OCI-LY1 (cell line): ENCODE measurements at regions not wholly inside any gene's neighbourhood (a gene's known extent, or its start where the extent isn't known, plus 50 kb on each side); places are given as distances from the start of the nearest gene placed in this dataset.

Experiments
- CTCF ChIP-seq: fragments of 200-600 bp; sonication (generic), shearing (Covaris generic); IDR thresholded peaks from 2 replicates; pipeline ENCODE4 v1.5.1; 2017; ENCODE audit warnings: mild to moderate bottlenecking, antibody characterized with exemption, low read length, moderate library complexity, mixed read lengths
- EZH2 ChIP-seq: fragments of 200-600 bp; sonication (generic), shearing (Covaris generic); IDR thresholded peaks from 2 replicates; pipeline ENCODE4 v1.8.0; 2017; ENCODE audit warnings: borderline replicate concordance, mixed run types, mild to moderate bottlenecking, antibody characterized with exemption, low read length, moderate library complexity, mixed read lengths

GRCh38 chr1:29801003-29801402, 564.7 kb downstream of the PTPRU start:
- TF ChIP-seq CTCF (no peak), EZH2 (no peak)
